SJCRH30 (cell line): ENCODE measurements at regions not wholly inside any gene's neighbourhood (a gene's known extent, or its start where the extent isn't known, plus 50 kb on each side); places are given as distances from the start of the nearest gene placed in this dataset.

ENCODE experiments used
- DNase-seq, 2 experiments: peaks; one replicate each; pipeline ENCODE4 v3.0.0-alpha.2; 2015 to 2020
- H3K27ac ChIP-seq: fragments of 250-450 bp; sonication (Bioruptor Pico); 2 replicates; pipeline ENCODE4 v1.5.1; 2020; ENCODE audit warnings: mild to moderate bottlenecking, moderate library complexity
- H3K27me3 ChIP-seq: fragments of 250-450 bp; sonication (Bioruptor Pico); 2 replicates; pipeline ENCODE4 v1.5.1; 2020; ENCODE audit warnings: mild to moderate bottlenecking, moderate library complexity
- H3K36me3 ChIP-seq: fragments of 250-450 bp; sonication (Bioruptor Pico); 2 replicates; pipeline ENCODE4 v1.5.1; 2020; ENCODE audit warnings: mild to moderate bottlenecking, moderate library complexity
- H3K4me1 ChIP-seq: fragments of 250-450 bp; sonication (Bioruptor Pico); 2 replicates; pipeline ENCODE4 v1.5.1; 2020; ENCODE audit warnings: mild to moderate bottlenecking, moderate library complexity
- H3K4me3 ChIP-seq: fragments of 250-450 bp; sonication (Bioruptor Pico); 2 replicates; pipeline ENCODE4 v1.5.1; 2020; ENCODE audit warnings: mild to moderate bottlenecking, moderate library complexity
- H3K9me3 ChIP-seq: fragments of 250-450 bp; sonication (Bioruptor Pico); replicated peaks from 2 replicates; pipeline ENCODE4 v1.5.1; 2020; ENCODE audit warnings: mild to moderate bottlenecking, moderate library complexity

GRCh38 chr1:222443566-222443965 is 104.3 kb downstream of the HHIPL2 start:
- H3K4me1 ChIP-seq: no peaks in the 10 kb centered on the region
- no peak overlapping the region for H3K27ac ChIP-seq
- no peaks in the 10 kb centered on the region for H3K36me3 ChIP-seq
- 0 out of 2 replicates have a peak, but pooled peaks cover 4% of the 10 kb centered on the region for H3K27me3 ChIP-seq
- DNase-seq: no peak
- no peaks in the 10 kb centered on the region for H3K9me3 ChIP-seq
- H3K4me3 ChIP-seq: no peak overlapping the region

GRCh38 chr1:222441066-222441465 is 106.8 kb downstream of the HHIPL2 start:
- no peak overlapping the region for H3K27ac ChIP-seq
- H3K4me3 ChIP-seq: no peak overlapping the region
- 0 out of 2 replicates have a peak, but pooled peaks cover 4% of the 10 kb centered on the region for H3K27me3 ChIP-seq
- H3K36me3 ChIP-seq: no peaks in the 10 kb centered on the region
- H3K4me1 ChIP-seq: no peaks in the 10 kb centered on the region
- no peak for DNase-seq
- H3K9me3 ChIP-seq: no peaks in the 10 kb centered on the region

DNA sequence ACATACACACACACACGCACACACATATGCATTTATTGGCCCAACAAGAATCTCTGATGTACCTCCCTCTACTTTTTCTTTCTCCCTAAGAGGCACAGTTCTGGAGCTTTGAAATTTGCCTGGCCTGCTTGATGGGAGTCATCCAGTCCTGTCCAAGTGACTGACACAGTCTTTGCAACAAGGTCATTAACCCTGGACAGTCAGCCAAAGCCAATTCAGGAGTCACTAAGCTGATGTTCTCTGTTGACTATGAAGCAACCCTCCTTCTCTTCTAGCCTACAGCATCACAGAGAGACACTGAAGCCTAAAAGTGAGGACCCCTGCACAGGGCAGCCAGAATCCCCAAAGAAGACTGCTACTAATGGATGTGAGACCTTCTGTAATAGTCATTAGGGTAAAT is 123.1 kb downstream of the HHIPL2 start:
- H3K27ac ChIP-seq: no peak overlapping the region
- H3K27me3 ChIP-seq: no peaks in the 10 kb centered on the region
- no peak overlapping the region for H3K4me3 ChIP-seq
- H3K9me3 ChIP-seq: no peaks in the 10 kb centered on the region
- H3K4me1 ChIP-seq: no peaks in the 10 kb centered on the region
- H3K36me3 ChIP-seq: no peaks in the 10 kb centered on the region
- no peak for DNase-seq

DNA sequence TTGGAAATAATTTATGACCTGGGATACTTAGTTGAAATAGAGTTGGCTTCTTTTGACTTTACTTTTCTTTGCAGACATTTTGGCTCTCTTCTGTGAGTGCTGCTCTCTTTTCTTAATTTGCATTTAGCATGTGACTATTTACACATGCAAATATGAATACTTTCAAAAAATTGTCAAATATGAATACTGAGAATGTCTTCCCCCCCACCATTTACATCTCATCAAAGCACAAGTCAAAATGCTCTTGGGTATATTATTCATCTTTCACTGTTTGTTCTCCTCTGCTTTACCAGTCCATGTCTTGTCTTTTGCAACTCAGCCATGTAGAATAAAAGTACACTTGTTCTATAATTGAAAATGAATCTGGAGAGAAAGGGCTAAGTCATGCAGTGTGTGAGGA is 126.5 kb downstream of the HHIPL2 start:
- Histone ChIP-seq H3K27ac (no peak overlapping the region), H3K4me1 (no peaks in the 10 kb centered on the region), H3K27me3 (0 out of 2 replicates have a peak, but pooled peaks cover 4% of the 10 kb centered on the region), H3K4me3 (no peak overlapping the region), H3K36me3 (no peaks in the 10 kb centered on the region), H3K9me3 (no peaks in the 10 kb centered on the region)
- no peak for DNase-seq

GRCh38 chr1:222420633-222421032 is 127.3 kb downstream of the HHIPL2 start:
- no peak overlapping the region for H3K27ac ChIP-seq
- H3K4me3 ChIP-seq: no peak overlapping the region
- H3K36me3 ChIP-seq: no peaks in the 10 kb centered on the region
- H3K4me1 ChIP-seq: no peaks in the 10 kb centered on the region
- 0 out of 2 replicates have a peak, but pooled peaks cover 4% of the 10 kb centered on the region for H3K27me3 ChIP-seq
- DNase-seq: no peak
- H3K9me3 ChIP-seq: no peaks in the 10 kb centered on the region

GRCh38 chr1:222418654-222419053 is 129.2 kb downstream of the HHIPL2 start:
- peaks cover 14% of the 10 kb centered on the region; the same call in 1 of the 2 replicates for H3K27me3 ChIP-seq
- no peaks in the 10 kb centered on the region for H3K36me3 ChIP-seq
- no peak overlapping the region for H3K27ac ChIP-seq
- no peak overlapping the region for H3K4me3 ChIP-seq
- DNase-seq: no peak
- H3K9me3 ChIP-seq: no peaks in the 10 kb centered on the region; the same call in 1 of the 2 replicates
- H3K4me1 ChIP-seq: no peaks in the 10 kb centered on the region

DNA sequence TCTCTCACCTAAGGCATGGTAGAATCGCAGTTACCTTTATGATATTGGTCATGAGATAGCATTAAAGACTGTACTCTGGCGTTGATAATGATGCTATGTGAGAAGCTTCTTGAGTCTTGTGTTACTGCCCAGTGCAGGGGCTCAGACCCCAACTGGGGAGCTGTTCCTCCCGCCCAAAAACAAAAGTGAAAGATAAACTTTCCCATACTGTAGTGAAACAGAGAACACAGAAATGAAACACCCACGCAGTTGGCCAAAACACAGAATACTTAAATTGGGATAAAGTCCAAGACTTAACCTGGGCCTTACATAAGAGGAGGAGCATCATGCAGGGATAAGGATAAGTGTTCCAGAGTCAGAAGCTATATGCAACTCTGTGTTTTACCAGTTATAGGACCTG is 130.6 kb downstream of the HHIPL2 start:
- no peak for DNase-seq

GRCh38 chr1:222416001-222416791 is 131.7 kb downstream of the HHIPL2 start:
- no peak overlapping the region for H3K4me3 ChIP-seq
- no peaks in the 10 kb centered on the region for H3K4me1 ChIP-seq
- peaks cover 14% of the 10 kb centered on the region; the same call in 1 of the 2 replicates for H3K27me3 ChIP-seq
- no peak for DNase-seq
- H3K27ac ChIP-seq: no peak overlapping the region
- H3K36me3 ChIP-seq: no peaks in the 10 kb centered on the region
- no peaks in the 10 kb centered on the region; the same call in 1 of the 2 replicates for H3K9me3 ChIP-seq

More for the DNA sequence above, 130.6 kb downstream of the HHIPL2 start:
- H3K27me3 ChIP-seq: peaks cover 14% of the 10 kb centered on the region; the same call in 1 of the 2 replicates
- no peaks in the 10 kb centered on the region for H3K4me1 ChIP-seq
- H3K4me3 ChIP-seq: no peak overlapping the region
- no peaks in the 10 kb centered on the region for H3K36me3 ChIP-seq
- H3K9me3 ChIP-seq: no peaks in the 10 kb centered on the region; the same call in 1 of the 2 replicates
- no peak overlapping the region for H3K27ac ChIP-seq

DNA sequence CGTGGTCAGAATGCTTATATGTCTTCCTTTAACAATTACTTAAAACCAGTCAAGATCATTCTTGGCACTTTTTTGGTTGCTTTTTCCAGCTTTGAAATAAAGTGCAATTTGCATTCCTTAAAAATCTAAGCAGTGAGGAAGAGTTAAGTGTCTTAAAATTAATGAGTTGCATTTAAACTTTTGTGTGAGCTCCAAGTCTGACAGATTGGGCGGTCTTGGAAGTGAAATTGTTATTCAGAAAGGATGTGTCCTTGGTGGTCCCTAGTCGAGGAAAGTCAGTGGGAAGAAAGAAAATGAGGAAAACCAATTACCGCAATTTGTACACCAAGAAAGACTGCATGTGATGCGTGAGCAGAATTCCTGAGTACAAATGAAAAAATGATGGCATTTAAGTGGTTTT is 132.5 kb downstream of the HHIPL2 start:
- H3K4me3 ChIP-seq: no peak overlapping the region
- H3K27ac ChIP-seq: no peak overlapping the region
- H3K9me3 ChIP-seq: no peaks in the 10 kb centered on the region; the same call in 1 of the 2 replicates
- no peak for DNase-seq
- H3K4me1 ChIP-seq: no peaks in the 10 kb centered on the region
- no peaks in the 10 kb centered on the region for H3K36me3 ChIP-seq
- peaks cover 14% of the 10 kb centered on the region; the same call in 1 of the 2 replicates for H3K27me3 ChIP-seq

- Histone ChIP-seq H3K9me3 (no peaks in the 10 kb centered on the region; the same call in 1 of the 2 replicates), H3K36me3 (no peaks in the 10 kb centered on the region), H3K4me1 (no peaks in the 10 kb centered on the region), H3K4me3 (no peak overlapping the region), H3K27me3 (peaks cover 14% of the 10 kb centered on the region; the same call in 1 of the 2 replicates), H3K27ac (no peak overlapping the region)
- no peak for DNase-seq
These were observed 133.8 kb downstream of the HHIPL2 start for GRCh38 chr1:222413991-222414549.

GRCh38 chr1:222413436-222413835 is 134.5 kb downstream of the HHIPL2 start:
- no peak overlapping the region for H3K4me3 ChIP-seq
- no peak overlapping the region for H3K27ac ChIP-seq
- peaks cover 14% of the 10 kb centered on the region; the same call in 1 of the 2 replicates for H3K27me3 ChIP-seq
- H3K36me3 ChIP-seq: no peaks in the 10 kb centered on the region
- no peaks in the 10 kb centered on the region; the same call in 1 of the 2 replicates for H3K9me3 ChIP-seq
- no peaks in the 10 kb centered on the region for H3K4me1 ChIP-seq
- no peak for DNase-seq

- H3K4me3 ChIP-seq: no peak overlapping the region
These were observed 143.2 kb downstream of the HHIPL2 start for GRCh38 chr1:222404710-222405109.

DNA sequence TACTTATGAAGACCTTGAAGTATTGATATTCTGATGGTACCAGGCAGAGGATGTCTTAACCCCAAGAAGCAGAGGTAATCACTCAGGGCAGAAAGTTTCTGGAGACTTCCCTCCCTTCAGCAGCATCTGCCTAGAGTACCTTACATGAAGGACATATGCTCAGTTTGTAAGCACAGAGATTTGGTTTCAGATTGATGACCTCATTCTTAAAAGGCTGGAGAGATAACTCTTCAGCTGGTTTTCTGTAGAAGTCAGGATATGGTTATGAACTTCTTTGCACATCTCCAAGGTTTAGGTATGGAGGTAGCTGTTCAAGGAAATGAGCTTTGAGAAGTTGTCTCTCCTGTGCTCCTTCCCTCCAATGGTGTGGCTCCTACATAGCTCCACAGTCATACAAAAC is 148.7 kb downstream of the HHIPL2 start:
- Histone ChIP-seq H3K36me3 (no peaks in the 10 kb centered on the region), H3K27ac (no peak overlapping the region), H3K27me3 (no peaks in the 10 kb centered on the region), H3K4me3 (no peak overlapping the region), H3K9me3 (no peaks in the 10 kb centered on the region), H3K4me1 (no peaks in the 10 kb centered on the region)
- DNase-seq: no peak

More at GRCh38 chr1:222404710-222405109, 143.2 kb downstream of the HHIPL2 start:
- Histone ChIP-seq H3K27me3 (no peaks in the 10 kb centered on the region), H3K36me3 (no peaks in the 10 kb centered on the region), H3K9me3 (no peaks in the 10 kb centered on the region), H3K4me1 (no peaks in the 10 kb centered on the region), H3K27ac (no peak overlapping the region)
- DNase-seq: no peak

- Histone ChIP-seq H3K9me3 (no peaks in the 10 kb centered on the region), H3K4me3 (no peak overlapping the region), H3K4me1 (no peaks in the 10 kb centered on the region), H3K27me3 (no peaks in the 10 kb centered on the region; the same call in 1 of the 2 replicates), H3K36me3 (no peaks in the 10 kb centered on the region), H3K27ac (no peak overlapping the region)
- no peak for DNase-seq
These were observed 153.7 kb downstream of the HHIPL2 start for GRCh38 chr1:222394224-222394623.

GRCh38 chr1:222392556-222392955 is 155.3 kb downstream of the HHIPL2 start:
- Histone ChIP-seq H3K4me3 (no peak overlapping the region), H3K27ac (no peak overlapping the region), H3K27me3 (no peaks in the 10 kb centered on the region; the same call in 1 of the 2 replicates), H3K9me3 (no peaks in the 10 kb centered on the region), H3K4me1 (no peaks in the 10 kb centered on the region), H3K36me3 (no peaks in the 10 kb centered on the region)
- no peak for DNase-seq
